GM18517 (cell line): ENCODE measurements at regions not wholly inside any gene's neighbourhood (a gene's known extent, or its start where the extent isn't known, plus 50 kb on each side); places are given as distances from the start of the nearest gene placed in this dataset.

Source experiments
- ATAC-seq: cut with Tn5 transposase; IDR thresholded peaks from one replicate; pipeline ENCODE4 v1.9.1; 2021; ENCODE audit warnings: mild to moderate bottlenecking, moderate library complexity; ENCODE audit not compliant: unreplicated experiment

DNA sequence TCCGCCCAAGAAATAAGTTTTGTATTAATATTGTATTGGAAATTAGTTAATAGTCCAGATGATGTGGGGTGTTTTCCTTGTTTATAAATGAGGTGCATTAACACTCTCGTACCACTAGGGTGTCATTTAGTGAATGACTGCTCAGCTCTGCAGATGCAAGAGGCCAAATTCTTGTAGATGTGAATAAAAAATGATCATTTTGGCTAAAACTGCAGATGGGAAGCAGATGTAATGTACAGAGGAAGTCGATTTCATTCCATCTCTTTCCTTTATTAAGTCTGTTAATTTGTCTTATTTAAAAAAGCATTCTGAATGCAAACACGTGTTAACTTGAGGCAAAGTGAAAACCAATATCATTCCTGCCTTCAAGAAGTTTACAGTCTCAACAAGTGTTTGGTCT is 108.1 kb downstream of the DHX15 start:
- ATAC-seq = peak; percentile 54

DNA sequence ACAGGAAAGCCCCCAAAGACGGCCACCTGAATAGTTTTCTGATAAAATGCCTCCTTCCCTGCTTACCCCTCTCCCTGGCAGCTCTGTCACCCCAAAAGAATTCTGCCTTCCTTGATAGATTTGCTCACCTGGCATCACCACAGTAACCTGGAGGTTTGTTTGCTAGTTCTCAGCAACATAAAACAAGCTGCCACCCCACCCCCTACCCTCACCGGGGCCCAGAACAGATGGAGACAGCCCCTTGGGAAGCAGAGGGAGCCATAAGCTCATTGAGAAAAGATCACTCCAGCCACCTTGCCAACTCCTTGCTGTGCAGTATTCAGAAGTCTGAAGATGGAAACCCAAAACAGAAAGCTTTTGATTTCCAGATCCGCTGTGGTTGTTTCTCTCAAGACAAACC is 108.6 kb downstream of the DHX15 start:
- ATAC-seq = no peak

DNA sequence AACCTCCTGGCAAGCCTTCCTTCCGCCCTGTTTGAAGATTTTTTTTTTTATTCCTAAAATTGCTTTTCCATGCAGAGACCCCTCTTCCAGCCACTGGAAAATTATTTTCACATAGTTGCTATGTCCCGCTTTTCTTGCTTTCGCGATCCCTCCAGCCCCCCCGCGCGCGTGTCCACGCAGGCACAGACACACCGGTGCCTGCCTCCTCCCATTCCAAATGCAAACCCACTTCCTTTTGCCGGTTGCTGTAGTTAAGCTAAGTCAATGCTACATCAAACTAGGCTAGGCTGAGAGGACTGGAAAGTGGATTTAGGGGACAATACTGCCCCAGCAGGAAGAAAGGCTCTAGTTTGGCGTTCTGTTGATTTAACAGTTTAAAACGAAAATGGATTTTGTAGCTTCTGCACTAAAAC is 111.0 kb downstream of the DHX15 start:
- ATAC-seq = no peak

GRCh38 chr4:24472514-24473308 is 111.6 kb downstream of the DHX15 start:
- ATAC-seq = peak; percentile 47

GRCh38 chr4:24472161-24472510 is 112.2 kb downstream of the DHX15 start:
- ATAC-seq = no peak

GRCh38 chr4:24471486-24472160 is 112.7 kb downstream of the DHX15 start:
- no peak for ATAC-seq

GRCh38 chr4:24470666-24471485 is 113.5 kb downstream of the DHX15 start:
- ATAC-seq = no peak

DNA sequence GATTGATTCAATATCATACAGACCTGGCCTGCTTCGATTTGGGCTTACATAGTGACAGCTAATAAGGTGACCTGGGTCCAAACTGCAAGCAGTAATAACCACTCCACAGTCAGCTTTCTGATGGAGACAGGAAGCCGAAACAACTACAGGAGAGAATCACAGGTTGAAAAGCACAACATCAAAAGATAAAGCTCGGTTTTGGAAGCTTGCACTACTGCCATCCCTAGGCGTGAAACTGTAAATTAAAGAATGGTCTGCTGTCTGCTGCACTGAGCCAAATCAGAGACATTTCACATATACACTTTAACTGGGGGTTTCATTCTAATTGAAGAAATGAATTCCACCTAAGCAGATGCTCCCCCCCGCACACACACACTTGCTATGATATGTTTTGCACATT is 116.3 kb downstream of the DHX15 start:
- ATAC-seq = no peak

- no peak for ATAC-seq
Measured at GRCh38 chr4:24464566-24464965, 119.8 kb downstream of the DHX15 start.

DNA sequence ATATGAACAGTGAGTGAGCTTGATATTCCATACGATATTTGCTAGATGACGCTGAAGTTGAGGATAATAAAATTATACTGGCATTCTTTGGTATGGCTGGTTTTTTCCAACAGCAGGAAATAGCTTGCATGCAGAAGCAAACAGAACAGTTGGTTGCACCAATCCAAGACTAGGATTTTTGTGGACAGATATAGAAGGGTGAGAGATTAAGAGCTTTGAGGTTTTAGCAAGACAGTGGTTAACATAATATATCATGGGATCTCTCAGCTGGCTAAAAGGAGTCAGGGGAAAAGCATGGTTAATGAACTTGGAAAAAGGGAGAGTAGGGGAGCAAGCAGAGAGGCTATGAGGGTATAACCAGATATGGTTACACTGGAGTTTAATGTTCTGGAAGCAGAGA is 127.9 kb downstream of the DHX15 start:
- ATAC-seq = no peak

DNA sequence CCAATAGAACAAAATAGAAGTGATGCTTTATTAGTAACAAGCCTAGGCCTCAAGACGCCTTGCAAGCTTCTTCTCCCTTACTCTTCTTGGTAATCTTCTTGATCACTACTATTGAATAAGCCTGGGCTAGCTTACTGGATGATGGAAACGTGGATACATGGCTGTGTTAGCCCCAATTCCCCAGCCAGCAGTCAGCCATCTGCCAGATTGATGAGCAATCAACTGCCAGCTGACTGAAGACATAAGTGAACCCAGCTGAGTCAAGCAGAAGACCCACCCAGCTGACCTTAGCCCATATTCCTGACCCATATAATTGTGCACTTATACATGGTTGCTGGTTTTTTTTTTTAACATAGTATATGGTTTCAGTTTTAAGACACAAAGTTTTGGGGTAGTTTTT is 130.4 kb downstream of the DHX15 start:
- no peak for ATAC-seq

- no peak for ATAC-seq
Measured at GRCh38 chr4:24451870-24452269, 132.5 kb downstream of the DHX15 start.

- ATAC-seq = no peak
Measured at GRCh38 chr4:24443200-24443599, 141.2 kb downstream of the DHX15 start.

- no peak for ATAC-seq
Measured at GRCh38 chr4:24440765-24441164, 143.6 kb downstream of the DHX15 start.

GRCh38 chr4:24434241-24434640 is 150.1 kb downstream of the DHX15 start:
- no peak for ATAC-seq

DNA sequence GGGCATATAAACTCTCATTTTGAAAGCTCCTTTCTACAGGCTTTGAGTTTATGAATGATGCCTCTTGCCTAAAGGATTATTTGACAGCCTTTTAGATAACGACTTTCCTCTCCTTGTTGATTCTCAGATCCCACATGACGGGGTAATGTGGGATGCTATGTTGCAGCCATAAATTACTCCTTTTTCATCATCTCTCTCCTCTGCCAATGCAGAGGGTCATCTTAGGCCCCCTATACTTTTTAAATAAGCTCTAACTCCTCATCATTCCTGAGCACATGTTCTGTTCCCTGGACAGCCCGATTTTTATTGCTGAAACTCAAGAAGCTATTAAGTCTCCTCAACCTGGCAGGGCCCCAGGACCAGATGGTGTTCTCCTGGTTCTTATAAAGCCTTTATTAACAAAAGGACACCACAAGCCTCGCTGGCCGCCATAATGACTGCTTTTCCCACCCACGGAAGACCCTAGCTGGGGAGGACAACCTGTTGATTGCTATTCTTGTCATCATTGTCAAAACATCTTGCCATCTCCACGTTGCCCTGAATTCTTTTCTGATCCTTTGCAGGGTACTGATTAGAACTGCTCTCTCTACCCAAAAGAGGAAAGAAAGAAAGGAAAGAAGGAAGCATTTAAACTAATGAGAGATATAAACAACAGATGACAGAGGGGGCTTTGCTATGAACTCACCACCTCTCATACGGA is 150.7 kb downstream of the DHX15 start:
- no peak for ATAC-seq

- no peak for ATAC-seq
Measured at GRCh38 chr4:24428850-24429249, 155.5 kb downstream of the DHX15 start.

DNA sequence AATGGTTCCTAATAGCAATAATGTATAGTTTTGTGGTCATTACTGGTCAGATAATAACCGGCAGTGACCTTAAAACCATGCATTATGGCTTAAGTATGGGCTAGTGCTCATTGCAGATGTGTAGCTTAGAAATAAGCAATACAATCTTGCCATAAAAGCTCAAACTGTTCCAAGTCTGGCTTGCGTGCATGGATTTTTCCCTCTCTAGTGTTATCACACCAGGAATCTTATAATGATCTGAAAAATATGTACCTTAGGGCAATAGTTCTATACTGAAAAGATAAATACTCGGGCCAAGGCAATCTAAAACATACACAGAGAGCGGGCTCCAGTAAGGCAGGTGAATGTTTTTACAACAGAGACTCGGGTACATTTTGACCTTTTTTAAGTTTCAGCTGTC is 157.8 kb downstream of the DHX15 start:
- no peak for ATAC-seq

DNA sequence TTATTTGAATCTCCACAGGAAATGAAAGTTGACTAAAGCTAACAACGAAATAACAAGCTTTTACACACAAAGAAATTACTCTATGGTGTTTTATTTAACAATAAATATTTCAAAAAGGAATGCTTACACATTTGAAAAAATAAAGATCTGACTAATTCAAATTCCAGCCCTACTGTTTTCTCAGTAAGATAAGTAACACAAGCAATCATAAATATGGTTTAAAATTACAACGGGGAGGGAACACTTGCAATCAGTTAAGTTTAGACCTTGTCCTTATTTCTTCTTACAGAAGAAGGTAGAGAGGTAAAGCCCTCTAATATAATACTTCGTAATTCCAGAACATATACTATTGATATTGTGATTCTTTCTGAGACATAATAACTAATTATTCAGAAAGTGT is 158.5 kb downstream of the DHX15 start:
- no peak for ATAC-seq

DNA sequence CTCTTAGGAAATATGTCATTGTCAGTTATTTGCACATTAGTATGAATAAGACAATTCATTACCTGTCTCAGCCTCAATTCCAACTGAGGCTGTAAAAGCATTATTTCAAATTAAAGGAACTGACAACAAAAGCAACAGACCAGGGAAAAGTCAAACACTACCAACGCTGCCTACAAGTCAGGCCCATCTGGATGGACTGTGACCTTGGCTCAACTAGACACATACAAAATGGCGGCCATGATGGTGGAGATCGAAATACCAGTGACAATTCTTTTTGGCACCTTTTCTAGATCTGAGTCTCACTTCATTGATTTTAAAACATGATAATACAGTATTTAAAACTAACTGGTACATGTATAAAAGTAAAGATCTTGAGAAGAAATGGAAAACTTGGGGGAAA is 160.7 kb downstream of the DHX15 start:
- no peak for ATAC-seq

DNA sequence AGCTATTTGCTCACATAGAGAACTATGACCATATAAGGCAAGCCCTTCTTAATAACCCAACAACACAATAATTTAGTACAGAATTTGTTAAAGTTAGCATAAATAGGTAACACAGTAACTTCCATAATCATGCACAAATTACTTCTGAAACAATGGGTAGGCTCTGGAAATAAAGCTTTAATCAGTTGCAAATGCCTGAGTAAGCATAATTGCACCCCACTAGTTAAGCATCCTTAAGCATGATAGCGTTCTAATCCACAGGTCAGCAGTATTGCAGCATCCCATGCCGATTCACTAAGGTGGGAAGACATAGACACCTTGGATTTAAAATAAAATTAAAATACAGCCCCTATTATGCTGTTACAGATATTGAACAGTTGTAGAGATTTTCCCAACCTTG is 161.7 kb downstream of the DHX15 start:
- no peak for ATAC-seq
